Sigmoid colon (tissue), 4 donors: ENCODE measurements at regions not wholly inside any gene's neighbourhood (a gene's known extent, or its start where the extent isn't known, plus 50 kb on each side); places are given as distances from the start of the nearest gene placed in this dataset.

Experiments
- CTCF ChIP-seq, 4 experiments: fragments of 450-650 bp in 3 of 4; fragments of 200-600 bp in 1 of 4; IDR thresholded peaks; one replicate each; pipeline ENCODE4 v1.5.1; 2016 to 2019; ENCODE audit warnings: antibody characterized with exemption in 4 of 4, mild to moderate bottlenecking in 3 of 4, moderate library complexity in 2 of 4
- EP300 ChIP-seq, 4 donors: sonication (generic); formaldehyde crosslinking; IDR thresholded peaks; one replicate each; pipeline ENCODE4 v1.6.1; 2017; ENCODE audit warnings: antibody characterized with exemption in 4 of 4
- POLR2A ChIP-seq, 2 donors: fragments of 450-650 bp; IDR thresholded peaks; one replicate each; pipeline ENCODE4 v1.6.1; 2016; ENCODE audit warnings: antibody characterized with exemption in 2 of 2, mild to moderate bottlenecking in 2 of 2, moderate library complexity in 2 of 2
- POLR2AphosphoS5 ChIP-seq, 4 donors: sonication (generic); formaldehyde crosslinking; IDR thresholded peaks; one replicate each; pipeline ENCODE4 v1.6.1; 2017; ENCODE audit warnings: antibody characterized with exemption in 4 of 4

GRCh38 chr20:19022118-19022575 is 190.3 kb upstream of the SLC24A3 start:
- TF ChIP-seq CTCF (IDR thresholded peaks at IDR 0.05) (no peak), POLR2A (IDR thresholded peaks at IDR 0.05) (no peak), POLR2AphosphoS5 (IDR thresholded peaks at IDR 0.05) (no peak), EP300 (IDR thresholded peaks at IDR 0.05) (no peak)
